IPS DF 19.7 (cell line): ENCODE measurements at regions not wholly inside any gene's neighbourhood (a gene's known extent, or its start where the extent isn't known, plus 50 kb on each side); places are given as distances from the start of the nearest gene placed in this dataset.
"Not testable (repeated sequence)": the region's sequence is repeated elsewhere in the genome, so short reads cannot be mapped to it uniquely, and the experiment has no call there.

ENCODE experiments used
- DNase-seq: peaks from one replicate; pipeline ENCODE4 v3.0.0-alpha.2; 2013; ENCODE audit warnings: low read depth, low spot score

- DNase-seq, result no peak
Observed at GRCh38 chr14:98223106-98223505, 1048.9 kb downstream of the BCL11B start.

- DNase-seq, result not testable (repeated sequence)
Observed at GRCh38 chr14:98223710-98224109, 1048.3 kb downstream of the BCL11B start.

GRCh38 chr14:98226411-98226810 is 1045.6 kb downstream of the BCL11B start:
- no peak for DNase-seq

- DNase-seq, result no peak
Observed at GRCh38 chr14:98227000-98227726, 1044.8 kb downstream of the BCL11B start.

- no peak for DNase-seq
Observed at GRCh38 chr14:98227727-98228111, 1044.3 kb downstream of the BCL11B start.

GRCh38 chr14:98229656-98230366 is 1042.2 kb downstream of the BCL11B start:
- DNase-seq, result no peak

- DNase-seq, result no peak
Observed at GRCh38 chr14:98230411-98230810, 1041.6 kb downstream of the BCL11B start.

- no peak for DNase-seq
Observed at GRCh38 chr14:98231210-98231609, 1040.8 kb downstream of the BCL11B start.

GRCh38 chr14:98233656-98234055 is 1038.3 kb downstream of the BCL11B start:
- no peak for DNase-seq

- no peak for DNase-seq
Observed at GRCh38 chr14:98234208-98234607, 1037.8 kb downstream of the BCL11B start.

GRCh38 chr14:98236314-98236713 is 1035.7 kb downstream of the BCL11B start:
- DNase-seq, result no peak

GRCh38 chr14:98237939-98238338 is 1034.1 kb downstream of the BCL11B start:
- DNase-seq, result no peak

- DNase-seq, result no peak
Observed at GRCh38 chr14:98240376-98240775, 1031.6 kb downstream of the BCL11B start.

- no peak for DNase-seq
Observed at GRCh38 chr14:98242903-98243302, 1029.1 kb downstream of the BCL11B start.

GRCh38 chr14:98243332-98243731 is 1028.7 kb downstream of the BCL11B start:
- DNase-seq, result no peak

- DNase-seq, result no peak
Observed at GRCh38 chr14:98244162-98244948, 1027.6 kb downstream of the BCL11B start.

- no peak for DNase-seq
Observed at GRCh38 chr14:98244966-98245569, 1026.9 kb downstream of the BCL11B start.

- DNase-seq, result no peak
Observed at GRCh38 chr14:98249057-98249456, 1022.9 kb downstream of the BCL11B start.

- no peak for DNase-seq
Observed at GRCh38 chr14:98249476-98249875, 1022.5 kb downstream of the BCL11B start.

- DNase-seq, result no peak
Observed at GRCh38 chr14:98252820-98253219, 1019.2 kb downstream of the BCL11B start.

- DNase-seq, result no peak
Observed at GRCh38 chr14:98259881-98260280, 1012.1 kb downstream of the BCL11B start.

- DNase-seq, result no peak
Observed at GRCh38 chr14:98262566-98262965, 1009.4 kb downstream of the BCL11B start.
